ENCODE measurements at regions not wholly inside any gene's neighbourhood (a gene's known extent, or its start where the extent isn't known, plus 50 kb on each side); places are given as distances from the start of the nearest gene placed in this dataset.
"Not testable (repeated sequence)": the region's sequence is repeated elsewhere in the genome, so short reads cannot be mapped to it uniquely, and the experiment has no call there.

DNA sequence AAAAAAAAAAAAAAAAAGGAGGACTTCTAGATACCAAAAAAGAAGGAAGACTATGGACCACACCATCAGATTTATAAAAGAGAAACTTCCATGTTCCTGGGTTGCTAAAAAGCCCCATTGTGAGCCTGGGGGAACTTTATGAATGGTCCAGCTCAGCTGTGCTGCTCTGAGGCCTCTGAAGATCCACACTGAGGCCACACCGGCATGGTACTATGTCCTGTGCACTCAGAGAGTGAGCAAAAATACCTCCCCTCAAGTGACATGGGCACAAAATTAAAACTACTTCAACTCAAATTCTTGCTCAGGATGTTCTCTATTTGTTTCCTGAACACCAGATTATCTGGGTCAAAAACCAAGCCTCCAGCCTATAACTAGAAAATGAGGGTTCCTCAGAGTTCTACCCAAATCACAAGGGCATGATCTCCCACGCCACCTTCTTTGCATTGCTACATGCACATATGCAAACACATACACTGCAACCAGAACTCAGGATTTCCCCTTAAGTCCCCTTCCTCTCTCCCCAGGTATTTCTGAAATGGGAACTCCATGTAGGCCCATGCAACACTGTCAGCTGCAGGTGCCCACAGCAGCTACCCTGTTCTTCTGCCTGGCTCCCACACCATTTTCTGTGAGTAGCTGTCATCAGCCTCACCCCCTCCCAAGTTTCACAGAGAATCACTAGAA lies 94.4 kb downstream of the SH3GLB1 start:
- no peak for DNase-seq (ENCODE audit: low spot score)

DNA sequence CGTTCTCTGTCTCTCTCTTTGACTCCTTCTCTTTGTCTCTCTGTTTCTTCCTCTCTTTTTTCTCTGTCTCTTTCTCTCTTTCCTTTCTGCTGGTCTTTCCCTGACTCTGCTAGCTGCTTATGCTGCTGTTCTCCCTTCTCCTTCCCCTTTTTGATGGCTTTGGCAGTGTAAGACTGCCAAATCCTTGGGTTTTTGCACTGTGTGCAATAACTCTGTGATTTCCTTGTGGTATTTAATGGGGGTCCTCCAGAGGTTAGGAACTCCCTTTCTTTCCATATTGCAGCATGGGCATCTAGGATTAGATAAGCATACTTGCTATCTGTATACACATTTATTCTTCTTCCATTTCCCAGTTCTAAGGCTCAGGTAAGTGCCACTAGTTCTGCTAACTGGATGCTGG lies 99.3 kb downstream of the SH3GLB1 start:
- DNase-seq (ENCODE audit: low spot score) = not testable (repeated sequence)

DNA sequence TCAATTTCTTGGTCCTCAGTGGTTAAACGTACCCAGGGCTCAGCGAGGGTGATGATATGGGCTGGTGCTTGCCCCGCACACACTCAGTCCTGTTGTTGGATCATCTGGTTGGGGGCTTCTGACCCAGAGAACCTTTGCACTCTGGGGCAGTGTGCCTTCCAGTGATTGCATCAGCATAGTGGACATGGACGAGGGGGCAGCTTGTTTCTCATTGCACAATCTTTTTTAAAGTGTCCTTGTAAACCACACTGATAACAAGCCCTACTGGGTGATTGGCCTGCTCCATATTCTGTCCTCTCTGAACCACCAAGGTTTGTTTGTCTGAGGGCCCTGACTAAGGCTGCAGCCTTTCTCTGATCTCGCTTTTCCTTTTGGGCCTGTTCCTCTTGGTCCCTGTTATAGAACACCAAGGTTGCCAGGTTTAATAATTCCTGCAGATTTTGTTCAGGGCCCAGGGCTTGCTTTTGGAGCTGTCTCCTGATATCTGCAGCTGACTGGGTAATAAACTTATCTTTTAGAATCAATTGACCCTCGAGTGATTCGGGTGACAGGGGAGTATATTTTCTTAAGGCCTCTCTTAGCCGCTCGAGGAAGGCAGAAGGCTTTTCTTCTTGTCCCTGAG lies 101.6 kb downstream of the SH3GLB1 start:
- DNase-seq (ENCODE audit: low spot score) = not testable (repeated sequence)

DNA sequence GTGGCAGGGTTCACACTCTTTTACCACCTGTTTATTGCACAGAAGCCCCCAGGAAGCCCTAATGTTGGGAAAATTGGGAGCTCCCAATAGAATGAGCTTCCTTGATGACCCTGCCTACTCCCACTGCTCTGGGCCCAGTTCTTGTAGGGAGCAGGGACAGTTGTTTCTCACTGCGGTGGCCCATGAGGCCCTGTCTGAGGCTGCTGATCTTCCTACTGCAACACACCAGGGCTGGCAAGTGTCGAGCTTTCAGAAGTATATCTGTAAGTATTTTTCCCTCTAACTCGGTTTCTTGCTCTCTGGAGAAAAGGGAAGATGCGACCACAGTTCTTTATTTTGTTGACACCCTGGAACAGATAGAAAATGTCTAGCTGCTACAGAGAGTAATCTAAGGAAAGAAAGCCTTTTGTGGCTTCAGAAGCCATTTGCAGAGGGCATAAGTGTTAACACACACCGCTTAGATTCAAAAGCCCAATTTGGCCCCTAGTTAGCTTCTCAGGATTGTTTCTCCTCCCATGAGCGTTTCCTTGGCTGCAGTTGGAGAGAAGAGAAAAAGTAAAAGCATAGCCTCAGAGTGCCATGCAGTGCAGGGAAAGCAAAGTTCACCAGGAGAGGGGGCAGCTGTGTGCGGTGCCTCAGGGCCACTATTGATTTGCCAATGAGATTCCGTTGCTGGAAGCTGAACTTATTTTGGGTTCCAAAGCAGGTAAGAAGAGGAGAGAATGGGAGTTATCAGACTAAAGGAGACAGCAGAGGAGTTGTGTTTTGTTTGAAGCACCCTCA lies 102.6 kb downstream of the SELENOF start:
- peak; percentile 46 for DNase-seq (ENCODE audit: low spot score)

DNA sequence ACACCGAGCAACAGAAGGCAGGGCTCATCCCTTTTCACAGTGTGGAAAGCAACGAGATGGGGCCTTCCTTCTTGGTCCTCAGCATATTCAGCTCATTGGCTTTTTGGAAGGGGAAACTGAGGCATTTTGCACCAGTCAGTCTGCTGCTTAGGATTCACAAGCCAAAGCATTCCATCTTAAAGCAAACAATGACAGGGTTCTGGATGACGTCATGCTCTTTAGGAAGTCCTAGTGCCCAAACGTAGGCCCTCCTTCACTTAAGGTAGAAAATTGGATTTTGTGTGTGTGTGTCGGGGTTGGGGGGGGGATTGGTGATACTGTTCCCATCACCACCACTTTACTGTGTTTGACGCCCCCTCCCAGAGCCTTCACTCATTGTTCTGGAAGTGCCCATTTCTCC lies 101.6 kb downstream of the SELENOF start:
- no peak for DNase-seq (ENCODE audit: low spot score)
